Endothelial cell of umbilical vein (primary cell): ENCODE measurements at regions not wholly inside any gene's neighbourhood (a gene's known extent, or its start where the extent isn't known, plus 50 kb on each side); places are given as distances from the start of the nearest gene placed in this dataset.

Source experiments
- TF ChIP-seq, protein P1 (sequence below), 2 donors: IDR thresholded peaks; 1 replicate in 1 of 2; 2 replicates in 1 of 2; pipeline ENCODE4 v1.5.1; 2011; ENCODE audit warnings: low read length in 2 of 2, mild to moderate bottlenecking in 2 of 2, moderate library complexity in 2 of 2, control low read depth in 1 of 2, inconsistent platforms in 1 of 2, low read depth in 1 of 2; ENCODE audit not compliant: insufficient read depth in 1 of 2; ENCODE audit errors: extremely low read depth in 1 of 2
- TF ChIP-seq, protein P2 (sequence below): IDR thresholded peaks from 2 replicates; pipeline ENCODE4 v1.6.1; 2011; ENCODE audit not compliant: insufficient read depth, insufficient read length

DNA sequence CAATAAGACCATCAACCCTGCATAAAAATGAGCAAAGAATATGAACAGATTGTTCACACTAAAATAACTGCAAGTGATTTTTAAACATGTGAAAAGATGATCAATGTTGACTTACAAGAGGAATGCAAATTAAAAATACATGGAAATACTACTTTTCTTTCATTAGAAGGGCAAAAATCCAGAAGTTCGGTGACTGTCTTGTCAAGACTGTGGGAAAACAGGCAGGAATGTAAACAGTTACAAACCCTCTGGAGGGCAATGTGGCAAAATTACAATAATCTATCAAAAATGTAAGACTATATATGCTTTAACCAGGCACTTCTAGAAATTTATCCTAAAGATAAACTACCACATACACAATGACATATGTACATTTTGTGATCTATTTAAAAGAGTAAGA lies 86.7 kb downstream of the TNFAIP3 start:
- TF ChIP-seq, protein P1, sequence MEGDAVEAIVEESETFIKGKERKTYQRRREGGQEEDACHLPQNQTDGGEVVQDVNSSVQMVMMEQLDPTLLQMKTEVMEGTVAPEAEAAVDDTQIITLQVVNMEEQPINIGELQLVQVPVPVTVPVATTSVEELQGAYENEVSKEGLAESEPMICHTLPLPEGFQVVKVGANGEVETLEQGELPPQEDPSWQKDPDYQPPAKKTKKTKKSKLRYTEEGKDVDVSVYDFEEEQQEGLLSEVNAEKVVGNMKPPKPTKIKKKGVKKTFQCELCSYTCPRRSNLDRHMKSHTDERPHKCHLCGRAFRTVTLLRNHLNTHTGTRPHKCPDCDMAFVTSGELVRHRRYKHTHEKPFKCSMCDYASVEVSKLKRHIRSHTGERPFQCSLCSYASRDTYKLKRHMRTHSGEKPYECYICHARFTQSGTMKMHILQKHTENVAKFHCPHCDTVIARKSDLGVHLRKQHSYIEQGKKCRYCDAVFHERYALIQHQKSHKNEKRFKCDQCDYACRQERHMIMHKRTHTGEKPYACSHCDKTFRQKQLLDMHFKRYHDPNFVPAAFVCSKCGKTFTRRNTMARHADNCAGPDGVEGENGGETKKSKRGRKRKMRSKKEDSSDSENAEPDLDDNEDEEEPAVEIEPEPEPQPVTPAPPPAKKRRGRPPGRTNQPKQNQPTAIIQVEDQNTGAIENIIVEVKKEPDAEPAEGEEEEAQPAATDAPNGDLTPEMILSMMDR (IDR thresholded peaks at IDR 0.05; ENCODE audit: extremely low read depth in 1 of 2, insufficient read depth in 1 of 2, low read depth in 1 of 2, low read length in 2 of 2), result no peak
- TF ChIP-seq, protein P2, sequence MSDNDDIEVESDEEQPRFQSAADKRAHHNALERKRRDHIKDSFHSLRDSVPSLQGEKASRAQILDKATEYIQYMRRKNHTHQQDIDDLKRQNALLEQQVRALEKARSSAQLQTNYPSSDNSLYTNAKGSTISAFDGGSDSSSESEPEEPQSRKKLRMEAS, result no peak
